SJSA1 (cell line): ENCODE measurements at regions not wholly inside any gene's neighbourhood (a gene's known extent, or its start where the extent isn't known, plus 50 kb on each side); places are given as distances from the start of the nearest gene placed in this dataset.
"Not testable (repeated sequence)": the region's sequence is repeated elsewhere in the genome, so short reads cannot be mapped to it uniquely, and the experiment has no call there.

ENCODE experiments used
- DNase-seq, 2 experiments: peaks; one replicate each; pipeline ENCODE4 v3.0.0-alpha.2; 2015 to 2020; ENCODE audit warnings: low spot score in 2 of 2, low read depth in 1 of 2
- H3K27ac ChIP-seq: fragments of 250-450 bp; sonication (Bioruptor Pico); 2 replicates; pipeline ENCODE4 v1.5.1; 2020; ENCODE audit warnings: mild to moderate bottlenecking, moderate library complexity
- H3K27me3 ChIP-seq: fragments of 250-450 bp; sonication (Bioruptor Pico); replicated peaks from 2 replicates; pipeline ENCODE4 v1.5.1; 2020; ENCODE audit warnings: mild to moderate bottlenecking, moderate library complexity
- H3K36me3 ChIP-seq: fragments of 250-450 bp; sonication (Bioruptor Pico); 2 replicates; pipeline ENCODE4 v1.5.1; 2020; ENCODE audit warnings: mild to moderate bottlenecking
- H3K4me1 ChIP-seq: fragments of 250-450 bp; sonication (Bioruptor Pico); replicated peaks from 2 replicates; pipeline ENCODE4 v1.6.1; 2021; ENCODE audit warnings: mild to moderate bottlenecking
- H3K4me3 ChIP-seq: fragments of 250-450 bp; sonication (Bioruptor Pico); 2 replicates; pipeline ENCODE4 v1.5.1; 2020; ENCODE audit warnings: mild to moderate bottlenecking
- H3K9me3 ChIP-seq: fragments of 250-450 bp; sonication (Bioruptor Pico); replicated peaks from 2 replicates; pipeline ENCODE4 v1.5.1; 2020; ENCODE audit warnings: mild to moderate bottlenecking

DNA sequence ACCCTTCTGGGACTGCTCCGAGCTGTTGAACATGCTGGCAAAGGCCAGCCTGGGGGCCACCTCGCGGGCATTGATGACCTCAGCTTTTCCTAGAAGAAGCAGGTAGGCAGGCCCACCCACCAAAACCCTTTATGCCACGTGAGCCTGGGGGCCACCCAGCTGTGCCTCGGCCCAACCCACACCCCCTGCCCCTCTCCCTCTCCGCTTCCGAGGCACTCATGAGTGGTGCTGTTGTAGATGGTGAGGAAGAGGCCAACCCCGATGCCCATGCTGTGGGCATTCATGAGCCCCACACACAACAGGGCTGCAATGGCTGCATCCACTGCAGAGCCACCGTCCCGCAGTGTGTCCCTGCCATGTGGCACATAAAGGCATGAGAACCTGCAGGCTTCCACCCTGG, 118.6 kb upstream of the DGCR6 start:
- not testable (repeated sequence) for H3K9me3 ChIP-seq, H3K4me1 ChIP-seq, H3K36me3 ChIP-seq, H3K27me3 ChIP-seq, H3K27ac ChIP-seq, H3K4me3 ChIP-seq
- peak in 1 of 2 experiments; percentile 16 for DNase-seq

DNA sequence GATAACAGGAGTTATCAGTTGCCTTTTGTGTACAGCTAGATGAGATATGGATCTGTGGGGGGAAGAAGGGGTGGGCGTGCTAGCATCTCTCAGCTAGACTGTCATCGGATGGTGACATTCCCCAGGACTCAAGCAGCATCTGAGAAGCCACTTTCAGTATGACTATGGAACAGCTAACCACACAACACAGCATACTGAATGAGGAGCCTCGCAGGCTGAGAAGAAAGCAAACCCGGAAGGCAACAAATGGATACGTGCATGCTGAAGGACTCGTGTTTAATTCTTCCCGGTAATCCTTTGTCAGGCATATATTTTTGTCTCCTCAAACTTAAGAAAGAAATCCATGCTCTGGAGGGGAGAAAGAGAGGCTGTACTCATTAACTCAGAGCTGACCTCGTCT, 95.7 kb upstream of the DGCR6 start:
- H3K4me1 ChIP-seq, H3K27ac ChIP-seq, H3K4me3 ChIP-seq, DNase-seq, H3K36me3 ChIP-seq, H3K9me3 ChIP-seq, H3K27me3 ChIP-seq: not testable (repeated sequence)

DNA sequence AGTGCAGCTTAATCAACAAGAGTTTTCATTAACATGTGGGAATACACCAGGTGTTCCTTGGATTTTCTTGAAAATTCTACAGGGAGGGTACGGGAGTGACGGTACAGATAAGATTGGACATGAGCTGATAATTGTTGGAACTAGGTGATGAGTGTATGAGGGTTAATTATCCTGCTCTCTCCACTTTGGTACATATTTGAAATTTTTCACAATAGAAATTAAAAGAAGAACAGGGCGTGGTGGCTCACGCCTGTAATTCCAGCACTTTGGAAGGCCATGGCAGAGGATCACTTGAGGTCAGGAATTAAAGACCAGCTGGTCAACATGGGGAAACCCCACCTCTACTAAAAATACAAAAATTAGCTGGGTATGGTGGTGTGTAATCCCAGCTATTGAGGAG, 87.1 kb upstream of the DGCR6 start:
- not testable (repeated sequence) for H3K9me3 ChIP-seq, H3K27ac ChIP-seq, H3K4me3 ChIP-seq, H3K4me1 ChIP-seq, H3K27me3 ChIP-seq, H3K36me3 ChIP-seq, DNase-seq
